HG03442 (cell line): ENCODE measurements at regions not wholly inside any gene's neighbourhood (a gene's known extent, or its start where the extent isn't known, plus 50 kb on each side); places are given as distances from the start of the nearest gene placed in this dataset.

Experiments used
- ATAC-seq: cut with Tn5 transposase; IDR thresholded peaks from one replicate; pipeline ENCODE4 v1.9.1; 2021; ENCODE audit warnings: mild to moderate bottlenecking, moderate library complexity; ENCODE audit not compliant: unreplicated experiment

DNA sequence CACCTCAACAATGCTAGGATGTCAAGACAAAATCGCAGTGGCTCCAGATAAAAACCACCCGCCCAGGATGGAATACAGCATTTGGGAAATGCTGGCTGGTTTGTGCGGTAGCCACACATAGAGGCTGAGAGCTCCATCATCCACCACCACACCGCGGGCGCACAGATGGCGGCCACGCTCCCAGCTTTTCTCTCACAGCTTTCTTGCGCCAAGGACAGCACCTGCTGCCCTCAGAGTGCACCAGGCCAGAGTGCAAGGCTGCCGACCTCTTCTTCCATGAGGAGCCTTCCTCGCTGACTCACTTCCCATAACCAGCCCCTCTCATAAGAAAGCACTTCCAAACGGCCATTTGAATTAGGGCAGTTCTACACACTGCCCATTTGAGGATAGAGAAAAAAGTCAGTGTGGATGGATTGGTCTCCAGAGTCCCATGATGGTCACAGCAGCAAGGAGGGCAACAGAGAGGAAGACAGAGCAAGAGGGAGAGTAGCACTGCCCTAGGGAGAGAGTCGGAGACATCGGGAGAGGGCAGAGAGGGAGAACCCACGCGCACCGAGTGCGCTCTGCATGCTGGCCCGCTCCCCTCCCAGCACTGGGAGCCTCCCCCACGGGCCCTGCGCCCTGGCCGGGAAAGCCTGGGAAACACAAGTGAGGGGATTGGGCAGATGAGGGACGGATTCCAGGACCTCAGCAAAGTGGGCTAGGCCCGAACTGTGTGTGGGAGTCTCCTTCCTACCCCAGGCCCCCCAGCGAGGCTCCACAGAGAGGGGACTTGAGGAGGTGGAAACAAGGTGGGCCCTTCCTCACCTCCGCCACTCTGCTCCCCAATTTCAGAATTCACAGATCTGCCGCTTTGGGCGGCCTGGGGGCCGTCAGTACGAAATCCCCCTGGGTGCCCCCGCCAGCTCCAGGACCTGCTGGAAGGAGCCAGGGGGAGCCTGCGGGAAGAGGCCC, 156.9 kb downstream of the USP12 start:
- no peak for ATAC-seq

DNA sequence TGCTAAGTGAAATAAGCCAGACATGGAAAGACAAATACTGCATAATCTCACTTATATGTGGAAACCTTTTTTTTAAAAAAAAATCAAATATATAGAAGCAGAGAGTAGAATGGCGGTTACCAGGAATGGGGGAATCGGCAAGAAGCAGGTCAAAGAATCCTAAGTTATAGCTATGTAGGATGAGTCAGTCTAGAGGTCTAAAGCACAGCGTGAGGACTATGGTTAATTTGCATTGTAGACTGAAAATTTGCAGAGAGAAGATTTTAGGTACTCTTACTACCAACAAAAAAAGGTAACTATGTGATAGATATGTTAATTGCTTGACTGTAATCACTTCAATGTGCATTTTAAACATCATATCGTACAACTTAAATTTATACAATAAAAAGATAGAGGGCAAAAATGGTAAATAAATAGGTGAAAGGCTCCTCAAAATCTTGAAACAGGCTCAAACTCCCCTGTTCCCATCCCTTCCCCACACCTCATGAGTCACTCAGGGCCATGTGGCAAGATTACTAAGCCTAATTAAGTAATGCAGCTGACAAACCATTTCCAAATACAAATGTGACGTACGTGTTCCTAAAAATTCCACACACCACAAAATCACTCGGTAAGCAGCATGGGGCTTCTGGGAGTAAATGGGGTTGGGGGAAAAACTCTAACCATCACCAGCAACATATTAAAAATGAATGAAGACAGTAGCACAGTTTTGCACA, 159.0 kb downstream of the USP12 start:
- no peak for ATAC-seq

DNA sequence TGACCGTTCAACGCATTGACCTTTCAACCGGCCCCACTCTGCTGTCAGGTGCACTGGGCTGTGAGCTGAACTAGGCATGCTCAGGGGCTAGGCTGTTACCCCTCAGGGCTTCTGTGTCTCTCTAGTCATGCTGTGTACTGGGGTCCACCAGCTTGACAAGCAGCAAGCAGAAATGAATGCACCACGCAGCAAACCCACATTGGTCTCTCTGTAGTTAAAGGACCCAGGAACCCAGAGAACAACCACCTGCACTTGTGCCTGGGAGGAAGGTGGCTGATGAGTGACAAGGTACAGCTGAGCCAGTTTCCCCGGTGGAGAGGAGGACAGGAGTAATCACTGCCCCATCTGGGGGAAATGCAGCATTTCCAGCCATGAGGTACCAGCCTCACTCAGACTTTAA, 159.9 kb downstream of the USP12 start:
- ATAC-seq, result no peak

DNA sequence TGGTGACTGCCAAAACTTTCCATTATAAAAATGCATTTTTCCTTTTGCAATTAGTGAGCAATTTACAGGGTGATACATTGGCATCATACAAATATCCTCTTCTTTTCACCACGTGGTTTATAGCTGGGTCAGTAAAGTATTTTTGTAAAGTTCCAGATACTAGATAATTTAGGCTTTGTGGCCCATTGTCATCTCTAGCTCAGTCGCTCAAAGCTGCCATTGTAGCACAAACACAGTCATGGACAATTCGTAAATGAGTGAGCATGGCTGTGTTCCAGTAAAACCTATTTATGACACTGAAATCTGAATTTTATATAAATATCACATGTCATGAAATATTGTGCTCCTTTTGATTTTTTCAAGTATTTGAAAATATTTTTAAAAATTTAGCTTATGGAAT, 162.9 kb downstream of the USP12 start:
- ATAC-seq, result no peak

DNA sequence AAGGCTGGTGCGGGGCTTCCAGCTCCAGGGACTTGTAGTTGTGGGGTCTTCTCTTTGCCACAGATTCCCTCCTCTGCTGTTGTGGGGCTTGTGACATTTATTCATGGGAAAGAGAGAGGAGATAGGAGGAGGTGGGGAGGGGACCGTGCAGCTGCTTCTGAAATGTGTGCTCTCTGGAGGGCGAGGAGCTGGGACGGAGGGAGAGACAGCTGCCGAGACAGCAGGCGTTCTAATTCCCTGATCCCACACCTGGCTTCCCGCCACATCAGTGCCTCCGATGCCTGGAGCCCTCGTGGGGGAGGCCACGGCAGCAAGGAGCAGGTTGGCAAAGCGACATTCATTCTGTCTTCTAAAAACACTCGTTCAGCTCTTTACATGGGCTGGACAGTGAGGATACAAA, 164.4 kb downstream of the USP12 start:
- ATAC-seq, result no peak

DNA sequence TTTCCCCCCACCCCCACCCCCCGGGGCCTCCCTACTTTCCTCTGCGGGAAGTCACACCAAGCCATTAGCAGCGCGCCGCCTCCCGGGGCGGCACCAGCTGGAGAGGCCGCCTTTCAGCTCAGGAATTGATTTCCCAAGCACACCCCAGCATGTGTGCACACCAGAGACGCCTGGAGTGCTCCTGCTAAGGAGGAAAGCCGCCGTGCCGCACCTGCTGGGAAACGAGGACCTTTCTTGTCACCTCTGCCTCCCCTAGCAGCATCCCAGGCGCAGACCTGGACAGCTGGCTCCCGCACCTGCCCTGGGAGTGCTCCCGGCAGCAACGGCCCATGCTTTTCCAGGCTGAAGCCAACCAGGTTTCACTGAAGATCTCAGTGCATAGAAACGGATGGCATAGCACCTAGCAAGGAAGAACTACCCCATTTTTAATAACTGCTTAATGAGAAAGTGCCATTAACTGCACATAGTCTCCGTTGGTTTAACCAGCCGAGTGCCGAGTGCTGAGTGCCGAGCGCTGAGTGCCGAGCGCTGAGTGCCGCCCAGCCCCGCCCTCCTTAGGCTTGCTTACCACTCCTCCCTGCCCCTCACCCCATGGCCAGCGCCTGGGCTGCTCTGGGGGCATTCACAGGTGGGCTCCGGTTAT, 165.0 kb downstream of the USP12 start:
- ATAC-seq, result no peak

DNA sequence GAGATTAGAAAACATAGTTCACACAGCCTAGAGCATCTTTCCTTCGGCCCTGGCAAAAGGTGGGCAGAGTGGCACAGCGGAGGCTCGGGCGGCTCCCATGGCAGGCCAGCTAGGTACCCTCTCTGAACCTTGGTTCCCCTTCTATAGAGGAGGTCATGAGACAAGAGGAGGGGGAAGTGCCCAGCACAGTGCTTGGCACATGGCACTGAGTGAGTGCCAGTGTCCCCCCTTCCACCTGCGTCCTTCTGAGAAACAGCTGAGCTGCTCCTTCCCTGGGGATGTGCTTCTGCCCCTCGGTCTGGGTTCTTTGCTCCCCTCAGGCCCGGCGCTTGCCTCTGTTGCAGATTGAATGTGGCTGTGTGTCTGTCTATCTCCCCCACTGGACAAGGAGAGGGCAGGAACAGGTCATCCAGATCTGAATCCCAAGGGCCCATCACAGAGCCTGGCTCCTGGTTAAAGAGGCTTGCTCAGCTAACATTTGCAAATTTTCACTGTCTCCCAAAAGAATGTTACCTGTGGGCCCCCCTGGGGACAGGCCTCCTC, 165.6 kb downstream of the USP12 start:
- ATAC-seq, result no peak

DNA sequence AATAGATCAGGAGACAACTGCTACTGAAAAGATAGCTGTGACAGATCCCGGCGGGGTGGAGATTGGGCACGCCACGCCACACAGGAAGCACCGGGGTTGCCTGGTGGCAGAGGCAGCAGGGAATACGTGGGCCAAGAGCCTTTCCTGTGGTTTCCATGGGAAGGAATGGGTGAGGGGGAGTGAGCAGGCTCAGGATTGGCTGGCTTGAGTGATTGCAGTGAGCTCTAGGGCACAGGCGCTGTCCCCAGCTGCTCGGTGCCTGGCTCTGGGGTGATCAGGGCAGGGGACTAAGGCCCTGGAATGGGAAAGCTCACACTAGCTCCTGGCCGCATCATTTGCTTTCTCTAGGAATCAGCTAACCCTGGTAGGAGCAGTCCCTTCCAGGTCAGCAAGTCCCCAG, 166.1 kb downstream of the USP12 start:
- ATAC-seq, result no peak

DNA sequence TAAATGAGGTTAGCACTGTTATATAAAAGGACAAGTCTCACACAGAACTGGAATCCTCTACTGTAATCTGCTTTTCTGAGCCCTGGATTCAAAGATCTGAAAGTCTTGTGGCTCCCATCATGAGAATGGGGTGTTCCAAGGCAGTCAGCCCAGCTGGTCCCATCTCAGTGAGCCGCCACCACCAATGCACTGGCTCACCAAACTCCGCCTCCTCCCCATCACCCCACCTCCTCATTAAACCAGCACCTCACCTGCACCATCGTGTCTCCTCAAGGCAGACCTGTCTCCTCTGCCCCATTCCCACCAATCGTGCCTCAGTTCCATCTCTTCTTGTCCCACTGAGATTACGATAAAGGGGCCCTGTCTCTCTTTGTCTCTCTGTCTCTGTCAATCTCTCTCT, 166.7 kb downstream of the USP12 start:
- no peak for ATAC-seq

DNA sequence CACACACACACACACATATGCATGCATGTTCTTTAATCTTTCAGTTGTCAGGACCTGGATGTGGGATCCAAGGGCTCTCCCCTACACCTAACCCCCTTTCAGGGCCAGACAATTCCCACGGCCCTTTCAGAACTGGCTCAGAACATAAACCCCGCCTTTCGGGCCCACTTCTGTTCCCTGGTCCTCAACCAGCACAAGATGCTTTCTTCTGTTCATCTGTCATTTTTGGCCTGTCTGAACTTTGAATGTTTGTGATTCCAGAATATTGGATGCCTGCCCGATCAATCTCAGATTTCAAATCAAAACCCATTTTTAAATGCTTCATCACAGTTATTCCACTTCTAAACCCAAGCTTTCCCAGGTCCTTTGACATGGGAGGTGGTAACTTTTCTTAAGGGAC, 167.3 kb downstream of the USP12 start:
- no peak for ATAC-seq

DNA sequence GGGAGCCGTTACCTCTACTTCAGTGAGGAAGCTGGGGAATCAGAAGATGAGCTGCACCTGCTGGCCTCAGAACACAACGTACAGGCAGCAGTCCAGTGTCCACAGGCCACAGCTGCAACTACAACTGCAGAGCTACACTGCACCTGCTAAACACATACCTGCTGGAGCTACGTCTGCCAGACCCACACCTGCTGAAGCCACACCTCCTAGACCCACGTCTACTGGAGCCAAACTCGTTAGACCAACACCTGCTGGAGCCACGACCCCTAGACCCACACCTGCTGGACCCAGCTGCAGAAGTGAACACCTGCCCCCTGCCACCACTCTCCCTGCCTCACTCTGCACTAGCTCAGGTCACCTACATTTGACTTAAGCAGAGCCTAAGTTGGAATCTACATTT, 169.9 kb downstream of the USP12 start:
- ATAC-seq, result no peak

DNA sequence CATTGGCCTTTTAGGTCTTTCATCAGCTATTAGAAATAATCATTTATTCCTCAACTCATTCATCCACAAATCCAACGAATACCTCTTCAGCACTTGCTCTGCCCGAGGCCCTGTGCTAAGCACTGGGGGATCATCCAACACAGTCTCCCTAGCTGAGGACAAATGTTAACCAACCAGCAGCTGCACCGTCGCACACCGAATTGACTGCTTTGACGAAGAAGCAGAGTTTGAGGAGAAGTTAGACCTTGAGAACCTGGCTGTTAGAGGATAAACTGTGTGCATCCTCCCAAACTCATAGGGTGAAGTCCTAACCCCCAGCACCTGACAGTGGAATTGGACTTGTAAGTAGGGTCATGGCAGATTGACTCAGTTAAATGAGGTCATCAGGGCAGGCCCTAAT, 170.9 kb downstream of the USP12 start:
- ATAC-seq, result no peak

DNA sequence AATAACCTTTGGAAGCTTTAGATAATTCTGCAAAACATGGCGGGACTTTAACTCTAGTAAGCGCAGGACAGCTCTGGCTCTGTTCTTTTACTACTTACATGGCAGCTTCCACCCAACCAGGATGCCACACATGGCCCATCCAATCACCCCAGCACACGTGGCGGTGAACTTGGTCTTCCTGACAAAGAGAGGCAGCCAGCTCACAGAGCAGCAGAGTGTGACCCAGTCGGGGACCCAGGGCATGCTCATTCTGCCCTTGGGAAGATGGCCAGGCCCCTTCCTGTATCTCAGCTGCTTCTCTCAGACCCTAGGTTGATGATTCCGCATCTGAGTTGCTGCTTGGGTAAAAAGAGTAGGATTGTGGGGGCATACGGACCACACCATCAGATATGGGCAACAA, 172.1 kb downstream of the USP12 start:
- ATAC-seq, result no peak

DNA sequence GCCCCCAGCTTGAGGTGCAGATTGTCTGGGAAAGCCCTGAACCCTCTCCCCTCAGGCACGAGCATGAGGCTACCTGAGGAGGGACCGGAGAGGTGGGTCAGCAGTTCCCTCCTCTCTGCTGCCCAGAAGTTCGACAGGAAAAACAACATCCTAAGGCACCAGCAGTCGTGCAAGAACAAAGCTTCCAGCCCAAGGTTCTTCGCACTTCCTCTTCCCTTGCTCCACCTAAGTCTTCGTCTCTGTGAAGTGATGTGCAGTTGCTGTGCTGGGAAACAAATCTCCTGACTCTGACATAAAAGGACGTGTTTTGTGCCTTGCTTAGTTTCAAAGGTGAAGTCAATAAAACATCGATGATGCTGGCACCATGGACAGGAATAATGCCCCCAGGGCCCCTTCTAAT, 173.3 kb downstream of the USP12 start:
- ATAC-seq, result no peak

DNA sequence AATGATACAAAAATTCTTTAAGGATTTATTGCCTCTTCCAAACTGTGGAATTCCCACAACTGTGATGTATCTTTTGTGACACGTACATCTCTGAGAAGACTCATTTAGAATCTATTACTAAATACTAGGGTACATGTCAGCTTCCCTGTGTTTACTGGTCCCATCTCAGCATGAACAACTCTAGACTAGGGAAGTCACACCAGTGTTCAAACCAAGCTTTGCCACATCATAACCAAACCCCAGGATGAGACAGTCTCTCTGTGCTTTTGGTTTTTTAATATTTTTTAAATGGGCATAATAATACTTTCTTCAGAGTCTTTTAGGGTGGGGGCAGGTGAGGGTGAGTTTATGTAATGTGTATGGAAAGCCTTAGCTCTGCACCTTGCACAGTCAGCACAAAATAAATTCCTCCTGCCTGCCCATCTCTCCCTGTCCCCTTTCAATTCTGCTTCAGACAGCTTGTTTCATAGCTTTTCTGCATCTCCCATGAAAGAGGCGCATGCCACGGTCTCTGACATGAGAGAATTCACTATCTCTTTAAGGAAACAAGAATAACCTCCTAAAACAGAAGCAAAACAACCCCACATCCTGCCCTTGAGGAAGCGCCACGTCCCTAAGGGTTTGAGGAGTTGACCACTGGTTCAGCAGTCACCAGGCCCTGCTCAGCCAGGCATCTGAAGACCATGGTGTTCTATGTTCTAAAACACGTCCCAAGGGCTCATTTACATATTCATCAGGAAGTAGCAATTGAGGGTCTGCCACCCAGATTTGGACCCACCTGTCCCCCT, 174.5 kb downstream of the USP12 start:
- peak; percentile 79 for ATAC-seq

DNA sequence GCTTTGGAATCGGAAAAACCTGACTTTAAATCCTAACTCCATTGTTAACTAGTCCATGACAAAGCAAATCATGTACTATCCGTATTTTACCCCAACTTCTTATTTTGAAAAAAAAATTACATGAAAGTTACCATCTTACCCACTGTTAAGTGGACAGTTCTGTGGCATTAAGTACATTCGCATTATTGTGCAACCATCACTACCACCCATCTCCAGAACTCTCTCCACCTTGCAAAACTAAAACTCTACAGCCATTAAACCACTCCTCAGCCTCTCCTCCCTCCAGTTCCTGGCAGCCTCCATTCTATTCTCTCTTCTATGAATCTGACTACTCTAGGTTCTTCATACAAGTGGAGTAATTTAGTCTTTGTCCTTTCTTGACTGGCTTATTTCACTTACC, 176.5 kb downstream of the USP12 start:
- no peak for ATAC-seq

DNA sequence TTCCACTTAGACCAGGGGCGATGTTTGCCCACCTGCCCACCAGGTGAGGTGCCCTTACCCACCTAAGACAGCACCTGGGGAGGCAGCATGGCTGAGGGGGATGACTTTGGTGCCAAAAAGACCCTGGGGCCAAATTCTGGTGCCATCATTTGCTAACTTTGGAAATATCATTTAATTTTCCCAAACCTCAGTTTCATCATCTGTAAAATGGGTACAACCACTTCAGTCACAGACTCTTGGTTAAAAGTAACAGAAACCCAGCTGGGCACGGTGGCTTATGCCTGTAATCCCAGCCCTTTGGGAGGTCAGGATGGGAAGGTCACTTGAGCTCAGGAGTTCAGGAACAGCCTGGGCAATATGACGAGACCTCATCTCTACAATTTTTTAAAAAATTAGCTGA, 177.8 kb downstream of the USP12 start:
- no peak for ATAC-seq

DNA sequence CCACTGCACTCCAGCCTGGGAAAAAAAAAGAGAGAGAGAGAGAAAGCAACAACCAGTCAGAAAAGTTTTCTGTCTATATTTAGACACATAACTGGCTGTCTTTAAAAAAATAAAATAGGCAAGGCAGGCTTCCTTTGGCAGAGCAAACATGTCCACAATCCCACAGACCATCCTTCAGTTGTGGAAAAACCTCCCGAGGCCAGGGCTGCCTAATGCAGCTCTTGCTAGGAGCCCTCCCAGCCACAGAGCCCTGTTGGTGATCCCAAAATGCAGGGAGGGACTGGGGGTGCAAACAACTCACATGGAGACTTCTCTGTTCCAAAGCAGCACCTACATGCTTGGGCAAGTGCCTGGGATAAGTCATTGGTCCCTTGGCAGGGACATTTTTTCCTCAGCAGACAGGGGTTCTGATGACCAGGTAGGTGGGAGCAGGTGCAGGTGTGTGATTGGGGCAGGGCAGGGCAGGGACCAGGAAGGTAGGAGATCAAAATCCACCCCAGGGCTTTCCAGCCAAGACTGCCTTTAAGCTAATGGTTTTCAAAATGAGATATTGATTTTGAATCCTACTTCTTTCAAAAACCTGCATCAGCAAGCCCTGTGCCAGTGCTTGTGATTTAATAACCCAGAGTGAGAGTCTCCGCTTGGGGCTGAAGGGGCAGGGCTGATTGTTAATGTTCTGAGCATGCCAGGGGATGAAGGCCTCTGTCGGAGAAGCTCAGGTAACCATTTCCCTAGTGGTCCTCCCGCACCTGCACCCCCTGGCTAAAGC, 178.5 kb downstream of the USP12 start:
- no peak for ATAC-seq

DNA sequence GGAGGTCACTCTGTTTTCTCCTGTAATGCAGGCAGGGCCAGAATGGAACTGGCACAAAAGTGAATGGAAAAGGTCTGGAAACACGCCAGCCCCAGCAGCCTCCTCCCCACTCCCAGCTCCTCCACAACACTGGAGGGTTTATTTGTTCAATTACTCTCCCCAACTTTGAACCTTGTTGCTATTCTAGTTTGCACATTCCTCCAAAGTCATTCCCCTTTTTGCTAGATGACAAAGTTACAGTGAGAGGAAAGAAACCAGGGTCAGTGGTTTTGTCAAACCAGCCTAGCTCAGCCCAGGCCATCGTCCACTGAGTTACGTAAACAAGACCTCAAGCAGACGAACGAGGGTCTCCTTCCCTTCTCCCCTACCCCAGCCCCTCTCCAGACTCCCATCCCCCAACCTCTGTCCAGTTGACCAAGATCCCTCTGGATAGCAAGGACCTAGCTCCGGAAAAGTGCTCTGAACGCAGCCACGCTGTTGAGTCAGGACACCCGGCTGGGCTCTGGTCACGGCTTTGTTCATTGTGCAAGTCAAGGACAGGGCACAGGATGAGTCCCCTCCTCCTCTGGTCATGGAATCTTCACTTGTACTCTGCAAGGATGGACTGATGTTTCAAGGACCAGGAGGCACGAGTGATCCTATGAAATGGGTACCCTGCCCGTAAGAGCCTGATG, 180.0 kb downstream of the USP12 start:
- no peak for ATAC-seq
